SJSA1 (cell line): ENCODE measurements at regions not wholly inside any gene's neighbourhood (a gene's known extent, or its start where the extent isn't known, plus 50 kb on each side); places are given as distances from the start of the nearest gene placed in this dataset.

Experiments used
- DNase-seq, 2 experiments: peaks; one replicate each; pipeline ENCODE4 v3.0.0-alpha.2; 2015 to 2020; ENCODE audit warnings: low spot score in 2 of 2, low read depth in 1 of 2
- H3K27ac ChIP-seq: fragments of 250-450 bp; sonication (Bioruptor Pico); 2 replicates; pipeline ENCODE4 v1.5.1; 2020; ENCODE audit warnings: mild to moderate bottlenecking, moderate library complexity
- H3K27me3 ChIP-seq: fragments of 250-450 bp; sonication (Bioruptor Pico); replicated peaks from 2 replicates; pipeline ENCODE4 v1.5.1; 2020; ENCODE audit warnings: mild to moderate bottlenecking, moderate library complexity
- H3K36me3 ChIP-seq: fragments of 250-450 bp; sonication (Bioruptor Pico); 2 replicates; pipeline ENCODE4 v1.5.1; 2020; ENCODE audit warnings: mild to moderate bottlenecking
- H3K4me1 ChIP-seq: fragments of 250-450 bp; sonication (Bioruptor Pico); replicated peaks from 2 replicates; pipeline ENCODE4 v1.6.1; 2021; ENCODE audit warnings: mild to moderate bottlenecking
- H3K4me3 ChIP-seq: fragments of 250-450 bp; sonication (Bioruptor Pico); 2 replicates; pipeline ENCODE4 v1.5.1; 2020; ENCODE audit warnings: mild to moderate bottlenecking
- H3K9me3 ChIP-seq: fragments of 250-450 bp; sonication (Bioruptor Pico); replicated peaks from 2 replicates; pipeline ENCODE4 v1.5.1; 2020; ENCODE audit warnings: mild to moderate bottlenecking

GRCh38 chr6:159501558-159501957, 191.5 kb downstream of the SOD2 start:
- no peaks in the 10 kb centered on the region for H3K27me3 ChIP-seq
- DNase-seq, result no peak

GRCh38 chr6:159499034-159499433, 194.0 kb downstream of the SOD2 start:
- no peaks in the 10 kb centered on the region for H3K36me3 ChIP-seq
- H3K27me3 ChIP-seq, result no peaks in the 10 kb centered on the region
- no peaks in the 10 kb centered on the region for H3K9me3 ChIP-seq
- H3K4me3 ChIP-seq, result no peak overlapping the region
- H3K4me1 ChIP-seq, result no peaks in the 10 kb centered on the region
- DNase-seq, result no peak
- H3K27ac ChIP-seq, result no peak overlapping the region

More at GRCh38 chr6:159501558-159501957, 191.5 kb downstream of the SOD2 start:
- H3K27ac ChIP-seq, result no peak overlapping the region
- H3K36me3 ChIP-seq, result no peaks in the 10 kb centered on the region
- no peaks in the 10 kb centered on the region for H3K9me3 ChIP-seq
- H3K4me1 ChIP-seq, result no peaks in the 10 kb centered on the region
- no peak overlapping the region for H3K4me3 ChIP-seq

- no peaks in the 10 kb centered on the region for H3K9me3 ChIP-seq
- no peaks in the 10 kb centered on the region for H3K36me3 ChIP-seq
- no peaks in the 10 kb centered on the region for H3K27me3 ChIP-seq
- no peak for DNase-seq
- H3K4me3 ChIP-seq, result no peak overlapping the region
- H3K27ac ChIP-seq, result no peak overlapping the region
- no peaks in the 10 kb centered on the region for H3K4me1 ChIP-seq
These were observed 198.5 kb downstream of the SOD2 start for GRCh38 chr6:159494586-159494972.

- no peak for DNase-seq
- no peaks in the 10 kb centered on the region for H3K27me3 ChIP-seq
- H3K9me3 ChIP-seq, result no peaks in the 10 kb centered on the region
- H3K36me3 ChIP-seq, result no peaks in the 10 kb centered on the region
- H3K4me3 ChIP-seq, result no peak overlapping the region
- H3K4me1 ChIP-seq, result no peaks in the 10 kb centered on the region
- H3K27ac ChIP-seq, result no peak overlapping the region
These were observed 199.0 kb downstream of the SOD2 start for GRCh38 chr6:159493898-159494585.

GRCh38 chr6:159493231-159493897, 199.7 kb downstream of the SOD2 start:
- DNase-seq, result no peak
- Histone ChIP-seq H3K36me3 (no peaks in the 10 kb centered on the region), H3K9me3 (no peaks in the 10 kb centered on the region), H3K4me1 (peaks cover 2% of the 10 kb centered on the region), H3K27ac (no peak overlapping the region), H3K27me3 (no peaks in the 10 kb centered on the region), H3K4me3 (no peak overlapping the region)

GRCh38 chr6:159490298-159490937, 202.6 kb downstream of the SOD2 start:
- Histone ChIP-seq H3K4me1 (peaks cover 13% of the 10 kb centered on the region), H3K4me3 (no peak overlapping the region), H3K36me3 (no peaks in the 10 kb centered on the region), H3K9me3 (no peaks in the 10 kb centered on the region), H3K27ac (no peak overlapping the region), H3K27me3 (no peaks in the 10 kb centered on the region)
- DNase-seq, result no peak

GRCh38 chr6:159487636-159488035, 205.4 kb downstream of the SOD2 start:
- H3K27ac ChIP-seq, result peak overlapping the region; percentile 25
- peak in 1 of 2 experiments; percentile 80 for DNase-seq
- no peaks in the 10 kb centered on the region for H3K27me3 ChIP-seq
- peaks cover 13% of the 10 kb centered on the region for H3K4me1 ChIP-seq
- H3K4me3 ChIP-seq, result no peak overlapping the region
- H3K36me3 ChIP-seq, result no peaks in the 10 kb centered on the region
- H3K9me3 ChIP-seq, result no peaks in the 10 kb centered on the region

GRCh38 chr6:159483259-159483658, 209.8 kb downstream of the SOD2 start:
- peaks cover 10% of the 10 kb centered on the region for H3K4me1 ChIP-seq
- DNase-seq, result no peak
- no peaks in the 10 kb centered on the region for H3K9me3 ChIP-seq
- H3K36me3 ChIP-seq, result no peaks in the 10 kb centered on the region
- H3K27ac ChIP-seq, result no peak overlapping the region
- no peak overlapping the region for H3K4me3 ChIP-seq
- H3K27me3 ChIP-seq, result no peaks in the 10 kb centered on the region

- Histone ChIP-seq H3K27me3 (no peaks in the 10 kb centered on the region), H3K4me1 (no peaks in the 10 kb centered on the region), H3K9me3 (no peaks in the 10 kb centered on the region), H3K36me3 (no peaks in the 10 kb centered on the region), H3K4me3 (no peak overlapping the region), H3K27ac (no peak overlapping the region)
- DNase-seq, result no peak
These were observed 211.1 kb downstream of the SOD2 start for GRCh38 chr6:159481897-159482296.

- no peak for DNase-seq
- Histone ChIP-seq H3K36me3 (no peaks in the 10 kb centered on the region), H3K27me3 (no peaks in the 10 kb centered on the region), H3K27ac (no peak overlapping the region), H3K4me1 (no peaks in the 10 kb centered on the region), H3K9me3 (no peaks in the 10 kb centered on the region), H3K4me3 (no peak overlapping the region)
These were observed 212.6 kb downstream of the SOD2 start for GRCh38 chr6:159480471-159480870.

GRCh38 chr6:159479146-159479545, 213.9 kb downstream of the SOD2 start:
- Histone ChIP-seq H3K9me3 (no peaks in the 10 kb centered on the region), H3K36me3 (no peaks in the 10 kb centered on the region), H3K4me3 (no peak overlapping the region), H3K27ac (no peak overlapping the region), H3K4me1 (no peaks in the 10 kb centered on the region), H3K27me3 (no peaks in the 10 kb centered on the region)
- no peak for DNase-seq

GRCh38 chr6:159473475-159474263, 219.4 kb downstream of the SOD2 start:
- DNase-seq, result no peak
- H3K36me3 ChIP-seq, result no peaks in the 10 kb centered on the region
- H3K4me3 ChIP-seq, result no peak overlapping the region
- no peaks in the 10 kb centered on the region for H3K27me3 ChIP-seq
- H3K4me1 ChIP-seq, result no peaks in the 10 kb centered on the region
- no peaks in the 10 kb centered on the region for H3K9me3 ChIP-seq
- no peak overlapping the region for H3K27ac ChIP-seq

GRCh38 chr6:159470397-159470796, 222.6 kb downstream of the SOD2 start:
- peaks cover 16% of the 10 kb centered on the region for H3K4me1 ChIP-seq
- H3K4me3 ChIP-seq, result no peak overlapping the region
- no peaks in the 10 kb centered on the region for H3K27me3 ChIP-seq
- H3K27ac ChIP-seq, result no peak overlapping the region
- H3K9me3 ChIP-seq, result no peaks in the 10 kb centered on the region
- no peaks in the 10 kb centered on the region for H3K36me3 ChIP-seq
- no peak for DNase-seq

GRCh38 chr6:159469443-159469842, 223.6 kb downstream of the SOD2 start:
- no peaks in the 10 kb centered on the region for H3K36me3 ChIP-seq
- no peaks in the 10 kb centered on the region for H3K27me3 ChIP-seq
- DNase-seq, result no peak
- H3K4me3 ChIP-seq, result no peak overlapping the region
- no peaks in the 10 kb centered on the region for H3K9me3 ChIP-seq
- peaks cover 16% of the 10 kb centered on the region for H3K4me1 ChIP-seq
- no peak overlapping the region for H3K27ac ChIP-seq
